ENCODE measurements at regions not wholly inside any gene's neighbourhood (a gene's known extent, or its start where the extent isn't known, plus 50 kb on each side); places are given as distances from the start of the nearest gene placed in this dataset.
"Not testable (repeated sequence)": the region's sequence is repeated elsewhere in the genome, so short reads cannot be mapped to it uniquely, and the experiment has no call there.

DNA sequence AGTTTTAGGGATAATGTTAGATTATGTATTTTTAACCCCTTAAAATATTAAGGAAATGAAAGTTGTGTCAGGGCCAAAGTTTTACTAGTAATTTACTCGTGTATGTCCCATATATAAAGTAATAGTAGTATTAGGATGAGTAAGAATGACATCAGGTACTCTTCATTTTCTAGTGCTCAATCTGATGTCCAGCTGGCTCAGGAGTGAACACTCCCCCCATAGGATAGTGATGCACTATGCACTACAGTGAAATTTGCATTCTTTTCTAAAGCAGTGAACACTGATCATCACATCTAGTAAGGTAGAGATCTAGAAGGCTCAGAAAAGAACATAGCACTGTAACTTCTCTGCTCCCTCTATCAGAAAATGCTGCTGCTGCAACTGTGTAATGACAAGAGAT is 409.7 kb downstream of the GLUD2 start:
- DNase-seq: no peak

DNA sequence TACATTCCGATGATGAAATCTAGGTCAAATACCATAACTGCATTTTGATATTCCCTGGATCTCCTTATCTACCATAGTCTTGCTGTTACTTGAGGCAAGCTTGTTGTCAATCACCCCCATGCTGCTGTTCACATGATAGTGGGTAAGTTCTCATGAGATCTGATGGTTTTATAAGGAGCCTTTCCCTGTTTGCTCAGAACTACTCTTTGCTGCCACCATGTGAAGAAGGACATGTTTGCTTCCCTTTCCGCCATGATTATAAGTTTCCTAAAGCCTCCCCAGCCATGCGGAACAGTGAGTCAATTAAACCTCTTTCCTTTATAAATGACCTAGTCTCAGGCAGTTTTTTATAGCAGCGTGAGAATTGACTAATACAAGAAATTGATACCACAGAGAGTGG is 432.0 kb downstream of the GLUD2 start:
- DNase-seq: no peak

DNA sequence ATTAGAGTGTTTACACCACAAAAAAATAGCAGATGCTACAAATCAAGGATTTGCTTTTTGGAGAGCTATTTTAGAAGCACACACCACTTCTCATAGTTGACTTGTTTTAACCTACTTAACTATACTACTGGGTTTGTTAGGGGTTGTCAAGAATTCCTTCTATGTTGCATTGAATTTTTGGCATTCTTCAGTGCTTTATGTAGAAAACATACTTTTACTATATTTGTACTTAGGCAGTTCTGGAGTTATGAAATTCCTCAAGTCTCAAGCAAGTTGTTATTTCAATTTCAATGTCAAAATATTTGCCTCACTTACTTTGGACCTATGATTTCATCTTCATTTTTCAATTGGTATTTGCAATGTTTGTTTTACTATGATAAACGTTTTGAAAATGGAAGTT is 449.6 kb downstream of the GLUD2 start:
- DNase-seq: no peak

DNA sequence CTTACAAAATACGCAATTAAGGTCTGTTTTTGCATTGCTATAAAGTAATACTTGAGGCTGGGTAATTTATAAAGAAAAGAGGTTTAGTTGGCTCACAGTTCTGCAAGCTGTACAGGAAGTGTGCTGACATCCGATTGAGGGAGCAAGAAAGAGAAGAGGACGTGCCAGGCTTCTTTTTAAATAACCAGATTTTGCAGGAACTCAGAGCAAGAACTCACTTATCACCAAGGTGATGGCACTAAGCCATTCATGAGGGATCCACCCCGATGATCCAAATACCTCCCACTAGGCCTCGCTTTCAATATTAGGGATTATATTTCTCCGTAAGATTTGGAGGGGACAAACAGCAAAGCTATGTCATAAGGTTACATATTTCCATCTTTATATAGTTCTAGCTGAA is 456.7 kb downstream of the GLUD2 start:
- peak in 1 of 5 donors; percentile 4 for DNase-seq

DNA sequence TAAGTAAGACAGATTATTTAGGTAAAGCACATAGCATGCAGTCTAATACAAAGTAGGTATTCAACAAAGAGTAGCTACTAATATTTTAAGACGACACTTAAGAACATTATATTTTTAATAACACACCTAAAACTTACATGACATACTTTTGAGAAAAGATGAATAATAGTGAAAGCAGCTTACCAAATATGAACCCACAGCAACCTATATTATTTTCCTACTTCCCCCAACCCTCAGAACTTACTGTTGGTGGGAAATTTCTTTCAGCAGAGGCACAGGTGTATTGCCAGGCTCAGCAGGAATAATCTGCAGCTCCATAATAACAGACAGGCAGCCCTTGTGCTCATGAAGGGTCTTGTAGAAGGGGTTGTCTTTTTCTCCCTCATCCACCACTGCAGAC is 498.9 kb downstream of the GLUD2 start:
- DNase-seq: no peak

DNA sequence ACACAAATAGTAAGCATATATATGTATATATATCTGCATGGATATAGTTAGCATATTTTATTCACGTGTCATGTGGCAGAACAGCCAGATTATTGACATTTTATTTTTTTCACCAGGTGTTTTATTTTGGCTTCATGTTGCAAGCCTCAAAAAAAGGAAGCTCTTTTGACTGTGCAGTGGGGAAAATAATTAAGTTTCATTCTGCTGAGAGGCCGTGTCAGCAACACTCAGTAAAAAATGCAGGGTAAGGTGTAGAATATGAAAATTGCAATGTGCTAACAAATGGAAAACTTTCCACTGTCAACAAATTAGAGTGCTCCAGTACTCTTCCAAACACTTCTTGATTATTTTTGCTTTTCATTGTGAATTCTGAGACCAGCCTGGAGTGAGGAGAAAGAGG is 511.5 kb downstream of the GLUD2 start:
- DNase-seq: no peak

DNA sequence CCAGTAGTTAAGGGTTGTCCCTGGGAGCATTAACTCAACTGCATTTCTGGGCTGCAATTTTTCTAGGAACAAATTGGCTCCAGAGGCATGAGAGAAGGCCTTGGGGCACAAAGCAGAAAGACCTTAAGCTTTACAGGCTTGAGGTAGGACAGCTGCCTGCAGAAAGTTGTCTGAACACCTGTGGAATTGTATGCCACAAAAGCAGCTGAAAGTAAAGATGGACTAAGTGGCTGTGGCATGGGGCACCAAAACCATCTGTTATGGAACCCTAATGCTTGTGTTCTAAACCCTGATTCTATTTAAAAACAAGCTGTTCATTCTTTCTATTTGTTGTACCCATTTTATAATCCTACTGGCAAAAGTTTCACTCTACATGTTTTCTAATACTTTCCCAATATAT is 515.2 kb downstream of the GLUD2 start:
- DNase-seq: no peak

DNA sequence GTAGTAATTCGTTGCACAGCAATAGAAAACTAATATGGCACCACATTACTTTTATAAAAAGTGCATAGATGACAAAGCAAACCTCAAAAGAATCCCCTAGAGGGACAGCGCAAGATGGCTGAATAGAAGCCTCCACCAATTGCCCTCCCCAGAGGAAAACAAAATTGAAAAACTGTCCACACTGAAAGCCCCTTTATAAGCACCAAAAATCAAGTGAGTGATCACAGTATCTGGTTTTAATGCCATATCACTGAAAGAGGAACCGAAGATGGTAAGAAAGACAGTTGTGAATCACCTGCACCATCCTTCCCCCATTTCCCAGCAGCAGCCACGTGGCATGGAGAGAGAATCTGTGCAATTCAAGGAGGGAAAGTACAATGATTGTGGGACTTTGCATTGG is 522.2 kb downstream of the GLUD2 start:
- DNase-seq: no peak

DNA sequence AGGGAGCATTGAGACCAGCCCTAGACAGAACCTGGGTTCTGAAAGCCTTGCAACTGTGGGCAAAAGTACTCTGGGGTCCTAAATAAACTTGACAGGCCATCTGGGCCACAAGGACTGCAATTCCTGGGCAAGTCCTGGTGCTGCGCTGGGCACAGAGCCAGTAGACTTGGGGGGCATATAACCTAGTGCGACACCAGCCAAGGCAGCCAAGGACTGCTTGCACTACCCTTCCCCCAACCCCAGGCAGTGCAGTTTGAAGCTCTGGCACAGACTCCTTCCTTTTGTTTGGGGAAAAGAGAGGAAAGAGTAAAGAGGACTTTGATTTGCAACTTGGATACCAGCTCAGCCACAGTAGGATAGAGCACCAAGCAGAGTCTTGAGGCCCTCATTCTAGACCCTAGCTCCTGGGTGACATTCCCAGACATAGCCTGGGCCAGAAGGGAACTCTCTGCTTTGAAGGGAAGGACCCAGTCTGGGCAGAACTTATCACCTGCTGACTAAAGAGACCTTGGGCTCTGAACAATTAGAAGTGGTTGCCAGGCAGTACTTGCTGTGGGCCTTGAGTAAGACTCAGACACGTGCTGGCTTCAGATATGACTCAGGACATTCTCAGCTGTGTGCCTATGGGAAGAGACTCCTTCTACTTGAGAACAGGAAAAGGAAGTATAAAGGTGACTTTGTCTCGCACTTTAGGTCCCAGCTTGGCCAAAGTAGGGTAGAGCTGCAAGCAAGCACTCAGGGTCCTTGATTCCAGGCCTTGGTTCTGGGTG is 522.8 kb downstream of the GLUD2 start:
- DNase-seq: no peak

DNA sequence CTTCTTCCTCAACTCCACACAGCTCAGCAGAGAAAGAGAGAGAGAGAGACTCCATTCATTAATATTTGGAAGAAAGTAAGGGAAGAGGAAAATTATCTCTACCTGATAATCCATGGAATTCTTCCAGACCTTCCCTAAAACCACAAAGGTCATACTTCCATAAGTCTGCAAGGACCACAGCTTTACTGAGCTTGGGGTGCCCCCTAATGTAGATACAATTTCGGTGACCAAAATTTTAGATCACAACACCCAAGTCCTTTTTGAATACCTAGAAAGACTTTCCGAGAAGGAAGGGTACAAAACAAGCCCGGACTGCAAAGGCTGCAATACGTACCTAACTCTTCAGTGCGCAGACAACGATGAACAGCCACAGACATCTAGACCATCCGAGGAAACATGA is 523.9 kb downstream of the GLUD2 start:
- DNase-seq: no peak

DNA sequence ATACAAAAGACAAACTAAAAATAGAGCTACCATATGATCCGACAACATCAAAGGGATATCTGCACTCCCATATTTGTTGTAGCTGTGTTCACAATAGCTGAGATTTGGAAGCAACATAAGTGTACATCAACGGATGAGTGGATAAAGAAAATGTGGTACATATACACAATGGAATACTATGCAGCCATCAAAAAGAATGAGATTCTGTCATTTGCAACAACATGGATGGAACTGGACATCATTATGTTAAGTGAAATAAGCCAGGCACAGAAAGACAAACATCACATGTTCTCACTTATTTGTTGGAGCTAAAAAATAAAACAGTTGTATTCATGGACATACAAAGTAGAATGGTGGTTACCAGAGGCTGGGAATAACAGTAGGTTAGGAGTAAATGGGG is 527.0 kb downstream of the GLUD2 start:
- DNase-seq: not testable (repeated sequence)

DNA sequence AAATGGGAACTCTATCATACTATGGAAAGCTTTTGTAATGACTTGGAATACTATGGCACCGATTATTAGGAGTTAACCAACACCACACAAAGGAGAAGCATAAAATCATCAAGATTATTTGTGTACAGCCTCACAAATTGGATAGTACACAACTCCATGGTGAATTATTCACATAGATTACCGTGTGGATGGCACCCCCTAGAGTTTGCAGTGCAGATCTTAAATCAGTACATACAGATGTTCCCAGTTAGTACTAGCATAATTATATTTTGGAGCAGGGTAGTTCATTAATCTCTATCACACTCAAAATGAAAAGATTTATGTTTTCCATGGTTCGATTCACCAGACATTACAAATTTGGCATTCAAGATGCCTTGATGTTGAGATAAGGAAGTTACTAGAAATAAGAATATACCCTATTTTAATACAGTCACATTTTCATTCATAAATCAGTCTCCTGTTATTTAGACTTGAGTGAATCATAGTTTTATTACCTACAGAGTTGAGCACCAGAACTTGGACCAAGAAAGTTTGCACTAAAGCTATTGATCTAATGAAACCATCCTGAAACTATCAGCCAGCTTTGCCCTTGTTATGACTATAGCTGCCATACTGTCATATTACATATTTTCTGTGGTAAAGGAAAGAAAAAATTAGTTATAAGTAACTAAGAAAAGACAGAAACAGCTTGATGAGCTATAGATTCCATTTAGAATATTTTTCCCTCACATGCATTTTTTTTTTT is 531.8 kb downstream of the GLUD2 start:
- DNase-seq: peak in 1 of 5 donors; percentile 8

DNA sequence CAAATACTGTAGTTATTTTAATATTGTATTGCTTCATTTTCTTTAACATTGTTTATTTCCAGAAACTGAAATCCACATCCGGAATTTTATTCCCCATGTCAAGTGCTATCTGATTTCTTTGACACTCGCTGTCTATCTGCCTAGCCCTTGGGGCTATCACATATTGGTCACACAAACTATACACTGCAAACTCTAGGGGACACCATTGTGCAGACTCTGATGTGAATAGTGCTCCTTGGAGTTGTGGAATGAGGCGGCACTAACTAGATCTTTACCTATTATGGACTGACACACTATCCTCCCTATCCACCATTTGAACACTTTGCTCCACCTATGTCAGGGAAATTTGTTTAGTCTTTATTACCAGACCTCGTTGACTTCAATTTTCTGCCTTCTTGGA is 534.5 kb downstream of the GLUD2 start:
- no peak for DNase-seq

DNA sequence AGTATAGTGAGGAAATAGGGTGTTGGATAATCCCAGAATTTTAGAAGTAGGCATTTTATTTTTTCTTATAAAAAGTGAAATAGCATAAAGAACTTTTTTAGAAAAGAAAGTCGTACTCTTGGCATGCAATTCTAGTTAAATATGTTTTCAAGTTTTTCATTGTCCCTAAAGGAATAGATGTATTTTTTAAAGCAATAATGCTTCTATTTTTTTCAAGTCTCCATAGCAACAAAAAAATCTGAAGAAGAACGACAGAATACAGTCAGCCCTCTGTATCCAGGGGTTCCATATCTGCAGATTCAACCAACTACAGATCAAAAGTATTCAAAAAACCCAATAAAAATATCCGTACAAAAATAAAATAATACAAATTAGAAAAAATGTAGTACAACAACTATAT is 538.2 kb downstream of the GLUD2 start:
- DNase-seq: no peak

DNA sequence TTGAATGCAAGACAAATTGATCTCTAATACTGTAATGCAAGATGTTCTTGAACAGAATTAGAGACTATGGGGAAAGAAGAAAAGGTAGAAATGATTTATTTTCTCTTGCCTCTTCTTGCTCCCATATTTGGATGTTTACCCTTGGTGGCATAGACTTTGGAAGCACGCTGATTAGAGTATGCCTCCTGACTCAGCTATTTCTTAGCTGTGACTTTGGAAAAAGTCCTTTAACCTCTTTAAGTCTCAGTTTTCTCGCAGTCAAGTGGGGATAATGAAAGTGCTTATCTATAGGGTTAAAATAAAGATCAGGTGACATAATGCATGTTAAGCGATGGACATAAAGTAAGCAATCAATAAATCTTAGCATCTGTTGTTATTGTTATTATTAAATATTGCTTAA is 545.5 kb downstream of the GLUD2 start:
- no peak for DNase-seq

DNA sequence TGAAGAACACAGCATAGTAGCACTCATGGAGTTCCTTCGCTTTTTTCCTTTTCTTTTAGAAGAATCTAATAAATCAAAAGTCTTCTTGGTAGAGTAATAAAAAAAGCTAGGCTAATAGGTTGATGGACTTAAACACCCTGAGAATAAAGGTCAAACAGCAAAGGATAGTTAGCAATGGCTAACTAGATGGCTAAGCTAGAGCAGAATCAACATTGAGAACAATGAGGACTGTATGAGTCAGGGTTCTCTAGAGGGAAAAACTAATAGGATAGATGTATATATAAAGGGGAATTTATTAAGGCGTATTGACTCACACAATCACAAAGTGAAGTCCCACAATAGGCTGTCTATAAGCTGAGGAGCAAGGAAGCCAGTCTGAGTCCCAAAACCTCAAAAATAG is 550.9 kb downstream of the GLUD2 start:
- no peak for DNase-seq

DNA sequence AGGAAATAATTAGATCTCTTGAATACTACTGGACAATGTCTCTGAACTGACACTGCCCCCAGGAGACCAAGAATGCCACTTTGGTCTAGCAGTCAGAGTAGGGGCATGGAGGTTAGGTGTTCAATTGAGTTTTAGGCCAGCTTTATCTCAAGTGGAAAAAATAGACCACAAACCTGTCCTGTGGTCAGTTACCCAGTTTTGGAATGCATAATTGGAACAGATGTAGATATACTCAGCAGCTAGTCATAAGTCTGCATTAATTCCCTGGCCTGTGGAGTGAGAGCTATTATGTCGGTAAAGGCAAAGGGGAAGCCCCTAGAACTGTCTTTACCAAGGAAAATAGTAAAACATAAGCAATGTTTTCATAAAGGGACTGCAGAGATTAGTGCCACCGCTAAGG is 587.7 kb downstream of the GLUD2 start:
- no peak for DNase-seq

DNA sequence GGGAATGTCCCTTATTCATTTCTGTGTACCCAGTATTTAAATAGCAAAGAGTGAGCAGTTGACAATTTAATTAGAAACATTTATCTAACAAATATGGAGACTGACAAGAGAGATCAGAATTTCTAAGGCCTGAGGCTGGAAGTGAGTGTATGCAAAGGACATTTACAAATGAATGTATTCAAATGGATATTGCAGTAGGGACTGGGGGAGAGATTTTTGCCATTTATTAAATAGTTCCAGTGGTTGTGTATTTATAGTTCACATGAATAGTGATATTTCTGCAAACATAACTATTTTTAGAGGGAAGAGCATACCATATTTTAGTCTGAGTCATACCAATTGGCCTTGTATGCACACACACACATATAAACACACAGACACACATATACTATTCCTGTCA is 592.4 kb downstream of the GLUD2 start:
- DNase-seq: no peak

DNA sequence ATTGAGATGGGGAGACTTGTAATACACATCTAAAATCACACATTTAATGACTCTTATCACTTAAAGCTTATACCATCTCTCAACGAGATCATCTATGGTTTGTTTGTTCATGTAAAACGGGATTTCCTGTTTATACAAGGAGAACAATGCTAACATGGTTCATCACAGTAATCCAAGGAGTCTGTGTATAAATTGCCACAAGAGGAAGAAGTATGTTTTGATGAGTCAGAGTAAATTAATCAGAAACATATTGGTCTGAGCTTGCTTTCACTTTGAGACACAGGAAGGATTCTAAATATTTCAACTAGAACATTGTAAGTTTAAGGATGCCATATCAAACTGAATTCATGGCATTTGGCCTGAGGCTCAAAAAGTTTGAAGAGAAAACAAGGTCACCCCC is 594.1 kb downstream of the GLUD2 start:
- DNase-seq: no peak

DNA sequence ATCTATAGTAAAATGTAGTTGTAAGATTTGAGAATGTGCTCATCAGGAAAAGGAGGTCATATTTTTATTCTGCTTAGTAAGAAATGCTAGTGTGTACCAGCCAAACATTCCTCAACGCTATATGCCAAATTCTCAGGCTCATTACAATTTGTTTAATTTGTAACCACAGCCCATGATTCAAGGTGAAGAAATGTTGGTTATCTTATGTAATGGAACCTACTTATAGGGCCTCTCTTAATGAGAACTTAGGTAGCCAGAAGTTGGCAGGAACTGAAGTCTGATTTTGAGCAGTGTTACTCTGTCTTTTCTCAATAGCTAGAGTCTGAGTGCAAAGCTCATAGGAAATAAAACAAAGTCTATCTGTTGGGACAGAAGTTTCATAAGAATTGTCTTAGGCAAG is 595.0 kb downstream of the GLUD2 start:
- DNase-seq: no peak

DNA sequence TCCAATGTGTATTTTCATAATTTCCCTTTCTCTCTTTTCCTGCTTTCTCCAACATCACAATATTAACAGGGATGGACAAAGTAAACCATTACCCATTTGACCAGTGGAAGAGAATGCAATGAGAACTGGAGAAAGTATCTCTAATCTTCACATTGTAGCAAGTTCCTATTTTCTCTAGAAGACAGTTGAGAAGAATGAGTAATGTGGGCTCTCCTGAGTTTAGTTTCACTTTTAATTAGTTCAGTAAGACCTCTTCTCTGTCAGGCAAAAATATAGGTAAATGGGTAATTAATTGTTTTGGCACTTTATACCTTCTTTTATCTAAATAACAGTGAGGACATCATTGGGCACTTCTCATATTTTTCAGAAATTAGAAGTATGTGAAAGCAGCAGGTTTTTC is 602.0 kb downstream of the GLUD2 start:
- no peak for DNase-seq

DNA sequence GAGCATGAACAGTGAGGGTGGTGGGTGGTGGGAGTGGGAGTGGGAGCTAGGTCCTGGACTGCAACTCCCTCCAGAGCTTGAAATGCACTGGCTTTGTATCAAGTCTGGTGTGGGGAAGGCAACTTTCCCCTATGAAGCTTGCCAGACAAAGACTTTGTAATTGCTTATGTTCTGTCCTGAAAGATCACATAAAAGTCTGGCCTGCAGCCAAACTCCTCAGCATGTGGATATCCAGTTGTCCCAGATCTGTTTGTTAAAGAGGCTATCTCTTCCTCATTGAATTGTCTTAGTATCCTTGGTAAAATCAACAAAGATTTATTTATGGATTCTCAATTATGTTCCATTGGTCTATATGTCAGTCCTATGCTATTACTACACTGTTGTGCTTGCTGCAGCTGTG is 607.9 kb downstream of the GLUD2 start:
- DNase-seq: no peak

DNA sequence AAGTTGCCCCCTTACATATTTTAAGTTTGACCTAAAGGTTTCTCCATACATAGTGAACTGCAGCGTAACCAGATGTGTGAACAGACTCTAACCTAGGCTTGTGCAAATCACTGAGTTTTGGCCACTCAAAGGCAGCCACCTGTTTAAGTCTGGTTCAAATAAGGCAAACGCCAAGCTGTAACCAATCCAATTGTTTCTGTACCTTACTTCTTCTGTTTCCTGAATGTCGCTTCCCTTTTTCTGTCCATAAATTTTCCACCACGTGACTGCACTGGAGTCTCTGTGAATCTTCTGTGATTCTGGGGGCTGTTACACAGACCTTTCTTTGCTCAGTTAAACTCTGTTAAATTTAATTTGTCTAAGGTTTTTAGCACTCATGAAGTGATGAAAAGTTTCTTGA is 618.8 kb downstream of the GLUD2 start:
- DNase-seq: no peak

DNA sequence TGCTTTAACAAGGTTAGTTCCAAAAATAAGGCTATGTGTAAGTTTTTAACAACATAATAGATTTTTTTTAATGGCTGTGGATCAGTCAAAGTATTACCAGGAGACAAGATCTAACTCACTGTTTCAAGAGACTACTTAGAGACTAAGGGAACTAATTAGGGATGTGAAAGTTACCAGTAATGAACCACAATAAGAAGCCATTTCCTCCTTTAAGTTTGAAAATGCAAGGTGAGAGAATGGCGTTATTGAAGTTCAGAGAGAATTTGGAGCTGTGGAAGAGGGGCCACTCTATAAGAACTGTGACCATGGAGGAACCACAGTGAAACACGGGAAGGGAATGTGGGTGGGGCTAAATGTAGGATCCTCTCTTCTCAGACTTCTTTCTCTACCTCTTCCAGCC is 624.2 kb downstream of the GLUD2 start:
- no peak for DNase-seq

DNA sequence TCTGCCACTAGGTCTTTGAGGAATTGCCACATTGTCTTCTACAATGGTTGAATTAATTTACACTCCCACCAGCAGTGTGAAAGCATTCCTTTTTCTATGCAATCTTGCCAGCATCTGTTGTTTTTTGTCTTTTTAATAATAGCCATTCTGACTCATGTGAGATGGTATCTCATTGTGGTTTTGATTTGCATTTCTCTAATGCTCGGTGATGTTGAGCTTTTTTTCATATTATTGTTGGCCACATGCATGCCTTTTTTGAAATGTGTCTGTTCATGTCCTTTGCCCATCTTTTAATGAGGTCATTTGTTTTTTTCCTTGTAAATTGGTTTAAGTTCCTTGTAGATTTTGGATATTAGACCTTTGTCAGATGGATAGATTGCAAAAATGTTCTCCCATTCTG is 661.8 kb downstream of the GLUD2 start:
- not testable (repeated sequence) for DNase-seq
